CD14-positive monocyte (primary cell): ENCODE measurements at regions not wholly inside any gene's neighbourhood (a gene's known extent, or its start where the extent isn't known, plus 50 kb on each side); places are given as distances from the start of the nearest gene placed in this dataset.

ENCODE experiments used
- DNase-seq, 3 donors: peaks; one replicate each; pipeline ENCODE4 v3.0.0-alpha.2; 2011 to 2022
- H2AFZ ChIP-seq: 2 replicates; pipeline ENCODE4 v1.6.0; 2012; ENCODE audit warnings: mild to moderate bottlenecking, low read depth, low read length, inconsistent platforms; ENCODE audit not compliant: insufficient read depth, poor library complexity, severe bottlenecking
- H3K27ac ChIP-seq, 2 donors: 1 replicate in 1 of 2; 2 replicates in 1 of 2; pipeline ENCODE4 v1.5.1; 2012 to 2013; ENCODE audit warnings: low read length in 2 of 2, control low read depth in 1 of 2, inconsistent platforms in 1 of 2, low read depth in 1 of 2, mild to moderate bottlenecking in 1 of 2
- H3K27me3 ChIP-seq, 2 donors: one replicate each; pipeline versions ENCODE4 v1.6.0 to v1.6.1; 2011 to 2013; ENCODE audit warnings: low read length in 2 of 2; ENCODE audit not compliant: control insufficient read depth in 2 of 2, insufficient read depth in 2 of 2
- H3K36me3 ChIP-seq, 2 donors: replicated peaks in 1 of 2; 1 replicate in 1 of 2; 2 replicates in 1 of 2; pipeline versions ENCODE4 v1.5.1 to v1.6.1; 2012 to 2013; ENCODE audit warnings: low read length in 2 of 2, control low read depth in 1 of 2, inconsistent platforms in 1 of 2, mild to moderate bottlenecking in 1 of 2; ENCODE audit not compliant: insufficient read depth in 2 of 2, control insufficient read depth in 1 of 2
- H3K4me1 ChIP-seq, 2 donors: 1 replicate in 1 of 2; 2 replicates in 1 of 2; pipeline versions ENCODE4 v1.5.1 to v1.6.1; 2012 to 2013; ENCODE audit warnings: low read length in 2 of 2, control low read depth in 1 of 2, inconsistent platforms in 1 of 2, mild to moderate bottlenecking in 1 of 2, moderate library complexity in 1 of 2; ENCODE audit not compliant: insufficient read depth in 2 of 2, control insufficient read depth in 1 of 2
- H3K4me2 ChIP-seq: replicated peaks from 2 replicates; pipeline ENCODE3; 2012; ENCODE audit warnings: low read length, moderate library complexity, mild to moderate bottlenecking; ENCODE audit not compliant: poor library complexity, severe bottlenecking; ENCODE audit errors: extremely low read depth
- H3K4me3 ChIP-seq, 3 experiments: fragments of 200-600 bp in 1 of 3; sonication (generic) in 1 of 3; replicated peaks in 1 of 3; 1 replicate in 2 of 3; 2 replicates in 1 of 3; pipeline ENCODE4 v1.5.1; 2011 to 2013; ENCODE audit warnings: low read length in 3 of 3, mild to moderate bottlenecking in 3 of 3, control low read depth in 2 of 3, low read depth in 2 of 3, inconsistent platforms in 1 of 3, moderate library complexity in 1 of 3
- H3K79me2 ChIP-seq: 2 replicates; pipeline ENCODE4 v1.6.0; 2012; ENCODE audit warnings: mild to moderate bottlenecking, control low read depth, inconsistent platforms, low read length, moderate library complexity; ENCODE audit not compliant: insufficient read depth
- H3K9ac ChIP-seq: 2 replicates; pipeline ENCODE4 v1.6.0; 2017; ENCODE audit warnings: low read length, mild to moderate bottlenecking; ENCODE audit not compliant: insufficient read depth, poor library complexity, severe bottlenecking
- H3K9me3 ChIP-seq, 2 donors: replicated peaks in 1 of 2; 1 replicate in 1 of 2; 2 replicates in 1 of 2; pipeline versions ENCODE4 v1.5.1 to v1.6.1; 2012 to 2013; ENCODE audit warnings: low read length in 2 of 2, control low read depth in 1 of 2; ENCODE audit not compliant: control insufficient read depth in 1 of 2, insufficient read depth in 1 of 2
- H4K20me1 ChIP-seq: 2 replicates; pipeline ENCODE4 v1.6.0; 2012; ENCODE audit warnings: mild to moderate bottlenecking, low read length, control low read depth, moderate library complexity; ENCODE audit not compliant: insufficient read depth
- H3K27ac Mint-ChIP-seq, 7 donors: one replicate each; pipeline ENCODE4 v1.8.0; 2020; ENCODE audit warnings: mild to moderate bottlenecking in 7 of 7, mixed read lengths in 7 of 7, moderate library complexity in 6 of 7, inconsistent platforms in 2 of 7
- H3K27me3 Mint-ChIP-seq, 3 donors: one replicate each; pipeline ENCODE4 v1.8.0; 2021 to 2022; ENCODE audit warnings: low read depth in 3 of 3, mild to moderate bottlenecking in 3 of 3, mixed read lengths in 3 of 3, moderate library complexity in 3 of 3, inconsistent platforms in 1 of 3
- H3K36me3 Mint-ChIP-seq, 2 donors: one replicate each; pipeline ENCODE4 v1.8.0; 2020; ENCODE audit warnings: mixed read lengths in 2 of 2, inconsistent platforms in 1 of 2, mild to moderate bottlenecking in 1 of 2
- H3K4me1 Mint-ChIP-seq: one replicate; pipeline ENCODE4 v1.8.0; 2020; ENCODE audit warnings: mild to moderate bottlenecking, mixed read lengths
- H3K4me3 Mint-ChIP-seq, 2 donors: one replicate each; pipeline ENCODE4 v1.8.0; 2020; ENCODE audit warnings: mild to moderate bottlenecking in 2 of 2, mixed read lengths in 2 of 2, moderate library complexity in 1 of 2
- H3K9me3 Mint-ChIP-seq, 7 donors: one replicate each; pipeline ENCODE4 v1.8.0; 2020 to 2022; ENCODE audit warnings: mixed read lengths in 7 of 7, mild to moderate bottlenecking in 6 of 7, moderate library complexity in 6 of 7, inconsistent platforms in 2 of 7
- WGBS: methylation state at CpG from one replicate; pipeline ENCODE4 v1.1.5; 2013; ENCODE audit warnings: missing lambda C conversion rate; ENCODE audit not compliant: insufficient coverage; 5-methylcytosine and 5-hydroxymethylcytosine counted together
- intact Hi-C, 2 donors: fragments of 100-400 bp; cut with micrococcal nuclease; formaldehyde crosslinking; loops; one replicate each; pipeline versions ENCODE4 v1.15.0 to v1.15.1; 2023
- TF ChIP-seq, protein P1 (sequence below): fragments of 200-600 bp; IDR thresholded peaks from one replicate; pipeline ENCODE4 v1.8.0; 2022; ENCODE audit warnings: antibody characterized with exemption, mild to moderate bottlenecking

DNA sequence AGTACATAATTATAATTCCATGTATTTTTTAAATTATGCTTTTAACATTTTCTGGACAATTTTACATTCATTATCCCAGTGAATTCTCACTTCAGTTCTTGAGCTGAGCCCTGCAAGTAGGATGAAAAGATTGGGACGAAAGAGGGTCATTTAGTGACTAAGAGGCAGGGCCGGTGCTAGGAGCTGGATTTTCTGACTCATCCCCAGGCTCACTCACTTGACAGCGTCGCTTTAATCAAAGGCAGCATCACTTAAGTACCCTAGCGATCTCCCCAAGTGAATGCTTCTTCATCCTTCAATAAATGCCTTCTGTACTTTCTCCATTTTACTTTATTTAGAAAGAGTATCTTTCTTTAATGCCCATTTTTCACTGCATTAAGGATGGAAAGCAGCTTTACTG is 263.6 kb downstream of the HS3ST1 start:
- no peak for DNase-seq
- no peaks in the 10 kb centered on the region for H4K20me1 ChIP-seq
- no peaks in the 10 kb centered on the region for H3K27me3 Mint-ChIP-seq
- intact Hi-C loops: no loop called here
- TF ChIP-seq, protein P1, sequence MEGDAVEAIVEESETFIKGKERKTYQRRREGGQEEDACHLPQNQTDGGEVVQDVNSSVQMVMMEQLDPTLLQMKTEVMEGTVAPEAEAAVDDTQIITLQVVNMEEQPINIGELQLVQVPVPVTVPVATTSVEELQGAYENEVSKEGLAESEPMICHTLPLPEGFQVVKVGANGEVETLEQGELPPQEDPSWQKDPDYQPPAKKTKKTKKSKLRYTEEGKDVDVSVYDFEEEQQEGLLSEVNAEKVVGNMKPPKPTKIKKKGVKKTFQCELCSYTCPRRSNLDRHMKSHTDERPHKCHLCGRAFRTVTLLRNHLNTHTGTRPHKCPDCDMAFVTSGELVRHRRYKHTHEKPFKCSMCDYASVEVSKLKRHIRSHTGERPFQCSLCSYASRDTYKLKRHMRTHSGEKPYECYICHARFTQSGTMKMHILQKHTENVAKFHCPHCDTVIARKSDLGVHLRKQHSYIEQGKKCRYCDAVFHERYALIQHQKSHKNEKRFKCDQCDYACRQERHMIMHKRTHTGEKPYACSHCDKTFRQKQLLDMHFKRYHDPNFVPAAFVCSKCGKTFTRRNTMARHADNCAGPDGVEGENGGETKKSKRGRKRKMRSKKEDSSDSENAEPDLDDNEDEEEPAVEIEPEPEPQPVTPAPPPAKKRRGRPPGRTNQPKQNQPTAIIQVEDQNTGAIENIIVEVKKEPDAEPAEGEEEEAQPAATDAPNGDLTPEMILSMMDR: no peak
- no peaks in the 10 kb centered on the region for H3K4me1 ChIP-seq
- no peaks in the 10 kb centered on the region for H3K79me2 ChIP-seq
- no CpG with 5 or more reads among the region's 5 CpGs for WGBS
- H3K4me1 Mint-ChIP-seq: no peaks in the 10 kb centered on the region
- H3K4me2 ChIP-seq: no peak overlapping the region
- no peaks in the 10 kb centered on the region for H3K36me3 Mint-ChIP-seq
- no peak overlapping the region for H3K4me3 Mint-ChIP-seq
- peaks cover 0 to 11% (median 8%) of the 10 kb centered on the region in 7 donors for H3K9me3 Mint-ChIP-seq
- H3K4me3 ChIP-seq: no peak overlapping the region
- no peaks in the 10 kb centered on the region for H3K36me3 ChIP-seq
- H3K9ac ChIP-seq: no peak overlapping the region
- no peaks in the 10 kb centered on the region for H3K27me3 ChIP-seq
- H3K27ac ChIP-seq: no peak overlapping the region
- no peak overlapping the region for H3K27ac Mint-ChIP-seq
- H3K9me3 ChIP-seq: no peaks in the 10 kb centered on the region
- H2AFZ ChIP-seq: no peak overlapping the region

DNA sequence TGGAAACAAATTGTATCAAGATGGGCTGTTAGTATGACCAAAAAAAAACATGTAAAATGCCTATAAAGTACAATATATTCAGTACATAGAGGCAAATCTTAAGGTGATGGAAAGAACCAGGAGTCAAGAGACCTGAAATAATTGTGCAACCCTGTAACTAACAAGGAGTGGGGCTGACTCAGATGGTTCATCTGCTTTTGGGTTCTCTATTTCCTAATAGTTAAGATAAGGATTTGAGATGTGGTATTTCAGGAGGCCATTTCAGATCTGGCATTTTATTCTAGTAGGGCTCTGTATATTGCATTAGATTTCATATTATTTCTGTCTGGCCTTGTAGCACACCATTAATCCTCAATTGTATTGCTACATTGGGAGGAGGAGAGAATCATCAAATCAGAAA is 268.4 kb downstream of the HS3ST1 start:
- TF ChIP-seq, protein P1: no peak
- Histone ChIP-seq H3K4me3 (no peak overlapping the region), H3K36me3 (no peaks in the 10 kb centered on the region), H3K9me3 (no peaks in the 10 kb centered on the region), H3K27ac (no peak overlapping the region), H3K4me1 (no peaks in the 10 kb centered on the region), H2AFZ (no peak overlapping the region), H3K9ac (no peak overlapping the region), H3K27me3 (no peaks in the 10 kb centered on the region), H3K4me2 (no peak overlapping the region), H4K20me1 (no peaks in the 10 kb centered on the region), H3K79me2 (no peaks in the 10 kb centered on the region)
- Mint-ChIP-seq H3K9me3 (peaks cover 2 to 11% (median 8%) of the 10 kb centered on the region in 7 donors), H3K27me3 (peaks cover 0 to 3% (median 0%) of the 10 kb centered on the region in 3 donors), H3K4me1 (no peaks in the 10 kb centered on the region), H3K36me3 (no peaks in the 10 kb centered on the region), H3K27ac (no peak overlapping the region), H3K4me3 (no peak overlapping the region)
- intact Hi-C loops: no loop called here
- DNase-seq: no peak
